ENCODE measurements at regions not wholly inside any gene's neighbourhood (a gene's known extent, or its start where the extent isn't known, plus 50 kb on each side); places are given as distances from the start of the nearest gene placed in this dataset.

GRCh38 chr5:68411161-68411560, 195.6 kb downstream of the PIK3R1 start:
- 83 to 93% methylated on average over 4 of the region's 4 CpGs for WGBS, 2 donors
- TF ChIP-seq CTCF (IDR thresholded peaks at IDR 0.05; ENCODE audit: control extremely low read depth, extremely low read depth), result no peak
- ATAC-seq (ENCODE audit: insufficient read depth, low FRiP score) (no peak), DNase-seq (no peak)
- Histone ChIP-seq H3K4me1 (ENCODE audit: control insufficient read depth in 5 of 5, insufficient read depth in 5 of 5, low read length in 5 of 5) (peaks cover 0 to 15% (median 0%) of the 10 kb centered on the region in 5 donors), H3K4me3 (no peak overlapping the region), H3K27ac (ENCODE audit: low read depth in 1 of 2, low read length in 1 of 2) (no peak overlapping the region), H3K9me3 (ENCODE audit: control insufficient read depth in 4 of 4, insufficient read depth in 3 of 4, low read length in 3 of 4) (no peaks in the 10 kb centered on the region), H3K27me3 (ENCODE audit: control insufficient read depth in 3 of 3, insufficient read depth in 3 of 3, low read length in 2 of 3) (no peaks in the 10 kb centered on the region), H3K36me3 (ENCODE audit: control insufficient read depth in 4 of 4, insufficient read depth in 4 of 4, low read length in 4 of 4) (no peaks in the 10 kb centered on the region), H3K9ac (ENCODE audit: insufficient read depth in 1 of 2, low read length in 2 of 2) (no peak overlapping the region)

GRCh38 chr5:68415177-68416085, 199.9 kb downstream of the PIK3R1 start:
- Histone ChIP-seq H3K27me3 (ENCODE audit: control insufficient read depth in 3 of 3, insufficient read depth in 3 of 3, low read length in 2 of 3) (no peaks in the 10 kb centered on the region), H3K9me3 (ENCODE audit: control insufficient read depth in 4 of 4, insufficient read depth in 3 of 4, low read length in 3 of 4) (no peaks in the 10 kb centered on the region), H3K9ac (ENCODE audit: insufficient read depth in 1 of 2, low read length in 2 of 2) (no peak overlapping the region), H3K27ac (ENCODE audit: low read depth in 1 of 2, low read length in 1 of 2) (no peak overlapping the region), H3K36me3 (ENCODE audit: control insufficient read depth in 4 of 4, insufficient read depth in 4 of 4, low read length in 4 of 4) (no peaks in the 10 kb centered on the region), H3K4me3 (no peak overlapping the region), H3K4me1 (ENCODE audit: control insufficient read depth in 5 of 5, insufficient read depth in 5 of 5, low read length in 5 of 5) (peaks cover 0 to 7% (median 3%) of the 10 kb centered on the region in 5 donors)
- ATAC-seq (ENCODE audit: insufficient read depth, low FRiP score), result no peak
- no peak for TF ChIP-seq CTCF (IDR thresholded peaks at IDR 0.05; ENCODE audit: control extremely low read depth, extremely low read depth)
- WGBS, 2 donors, result 16 to 38% methylated on average over 4 of the region's 4 CpGs
- DNase-seq, result peak in 1 of 3 donors; percentile 39

GRCh38 chr5:68416714-68417113, 201.2 kb downstream of the PIK3R1 start:
- Histone ChIP-seq H3K27me3 (ENCODE audit: control insufficient read depth in 3 of 3, insufficient read depth in 3 of 3, low read length in 2 of 3) (no peaks in the 10 kb centered on the region), H3K9ac (ENCODE audit: insufficient read depth in 1 of 2, low read length in 2 of 2) (no peak overlapping the region), H3K36me3 (ENCODE audit: control insufficient read depth in 4 of 4, insufficient read depth in 4 of 4, low read length in 4 of 4) (no peaks in the 10 kb centered on the region), H3K4me1 (ENCODE audit: control insufficient read depth in 5 of 5, insufficient read depth in 5 of 5, low read length in 5 of 5) (peaks cover 0 to 7% (median 5%) of the 10 kb centered on the region in 5 donors), H3K4me3 (no peak overlapping the region), H3K27ac (ENCODE audit: low read depth in 1 of 2, low read length in 1 of 2) (no peak overlapping the region), H3K9me3 (ENCODE audit: control insufficient read depth in 4 of 4, insufficient read depth in 3 of 4, low read length in 3 of 4) (no peaks in the 10 kb centered on the region)
- ATAC-seq (ENCODE audit: insufficient read depth, low FRiP score) (no peak), DNase-seq (no peak)
- TF ChIP-seq CTCF (IDR thresholded peaks at IDR 0.05; ENCODE audit: control extremely low read depth, extremely low read depth), result no peak
- 92 to 98% methylated on average over 1 of the region's 1 CpG for WGBS, 2 donors

All from lung (tissue), 11 donors.